Cardiac muscle cell (in vitro differentiated cells and primary cell): ENCODE measurements at regions not wholly inside any gene's neighbourhood (a gene's known extent, or its start where the extent isn't known, plus 50 kb on each side); places are given as distances from the start of the nearest gene placed in this dataset.

Experiments
- DNase-seq, 2 donors: peaks; one replicate each; pipeline versions ENCODE4 v3.0.0 to v3.0.0-alpha.2; 2010 to 2017; ENCODE audit warnings: low read depth in 1 of 2, low spot score in 1 of 2
- H3K27ac ChIP-seq: fragments of 200-600 bp; sonication (generic); 2 replicates; pipeline ENCODE4 v1.5.1; 2016
- H3K27me3 ChIP-seq: fragments of 200-600 bp; sonication (generic); 2 replicates; pipeline ENCODE4 v1.6.0; 2016; ENCODE audit warnings: control low read depth
- H3K36me3 ChIP-seq: fragments of 200-600 bp; sonication (generic); 2 replicates; pipeline ENCODE4 v1.5.1; 2016; ENCODE audit warnings: control low read depth
- H3K4me1 ChIP-seq: fragments of 200-600 bp; sonication (generic); 2 replicates; pipeline ENCODE4 v1.8.1; 2017; ENCODE audit warnings: low read depth, mild to moderate bottlenecking, mixed run types
- H3K4me3 ChIP-seq: fragments of 200-600 bp; sonication (generic); 2 replicates; pipeline ENCODE4 v1.5.1; 2016; ENCODE audit warnings: mild to moderate bottlenecking
- H3K9me3 ChIP-seq: fragments of 200-600 bp; sonication (generic); 2 replicates; pipeline ENCODE4 v1.5.1; 2017; ENCODE audit warnings: low read depth, mild to moderate bottlenecking, control low read depth
- CTCF ChIP-seq: IDR thresholded peaks from 2 replicates; pipeline ENCODE4 v1.5.1; 2012; ENCODE audit warnings: low read depth, mild to moderate bottlenecking, low read length

- no peaks in the 10 kb centered on the region for H3K9me3 ChIP-seq
- no peaks in the 10 kb centered on the region for H3K4me1 ChIP-seq
- H3K27ac ChIP-seq, result no peak overlapping the region
- no peaks in the 10 kb centered on the region for H3K27me3 ChIP-seq
- H3K36me3 ChIP-seq, result no peaks in the 10 kb centered on the region
- H3K4me3 ChIP-seq, result no peak overlapping the region
- no peak for TF ChIP-seq CTCF
- DNase-seq, result no peak
Observed at GRCh38 chr2:240252872-240253511, 112.5 kb upstream of the OTOS start.

GRCh38 chr2:240253583-240254145 is 113.2 kb upstream of the OTOS start:
- Histone ChIP-seq H3K27ac (no peak overlapping the region), H3K4me3 (no peak overlapping the region), H3K4me1 (no peaks in the 10 kb centered on the region), H3K9me3 (no peaks in the 10 kb centered on the region), H3K36me3 (no peaks in the 10 kb centered on the region), H3K27me3 (no peaks in the 10 kb centered on the region)
- DNase-seq, result no peak
- no peak for TF ChIP-seq CTCF

GRCh38 chr2:240254337-240255164 is 114.1 kb upstream of the OTOS start:
- Histone ChIP-seq H3K4me3 (no peak overlapping the region), H3K36me3 (no peaks in the 10 kb centered on the region), H3K27ac (no peak overlapping the region), H3K9me3 (no peaks in the 10 kb centered on the region), H3K27me3 (no peaks in the 10 kb centered on the region), H3K4me1 (no peaks in the 10 kb centered on the region)
- no peak for TF ChIP-seq CTCF
- DNase-seq, result no peak

GRCh38 chr2:240255165-240255491 is 114.7 kb upstream of the OTOS start:
- no peak for DNase-seq
- Histone ChIP-seq H3K27me3 (no peaks in the 10 kb centered on the region), H3K27ac (no peak overlapping the region), H3K4me1 (no peaks in the 10 kb centered on the region), H3K4me3 (no peak overlapping the region), H3K36me3 (no peaks in the 10 kb centered on the region), H3K9me3 (no peaks in the 10 kb centered on the region)
- no peak for TF ChIP-seq CTCF

DNA sequence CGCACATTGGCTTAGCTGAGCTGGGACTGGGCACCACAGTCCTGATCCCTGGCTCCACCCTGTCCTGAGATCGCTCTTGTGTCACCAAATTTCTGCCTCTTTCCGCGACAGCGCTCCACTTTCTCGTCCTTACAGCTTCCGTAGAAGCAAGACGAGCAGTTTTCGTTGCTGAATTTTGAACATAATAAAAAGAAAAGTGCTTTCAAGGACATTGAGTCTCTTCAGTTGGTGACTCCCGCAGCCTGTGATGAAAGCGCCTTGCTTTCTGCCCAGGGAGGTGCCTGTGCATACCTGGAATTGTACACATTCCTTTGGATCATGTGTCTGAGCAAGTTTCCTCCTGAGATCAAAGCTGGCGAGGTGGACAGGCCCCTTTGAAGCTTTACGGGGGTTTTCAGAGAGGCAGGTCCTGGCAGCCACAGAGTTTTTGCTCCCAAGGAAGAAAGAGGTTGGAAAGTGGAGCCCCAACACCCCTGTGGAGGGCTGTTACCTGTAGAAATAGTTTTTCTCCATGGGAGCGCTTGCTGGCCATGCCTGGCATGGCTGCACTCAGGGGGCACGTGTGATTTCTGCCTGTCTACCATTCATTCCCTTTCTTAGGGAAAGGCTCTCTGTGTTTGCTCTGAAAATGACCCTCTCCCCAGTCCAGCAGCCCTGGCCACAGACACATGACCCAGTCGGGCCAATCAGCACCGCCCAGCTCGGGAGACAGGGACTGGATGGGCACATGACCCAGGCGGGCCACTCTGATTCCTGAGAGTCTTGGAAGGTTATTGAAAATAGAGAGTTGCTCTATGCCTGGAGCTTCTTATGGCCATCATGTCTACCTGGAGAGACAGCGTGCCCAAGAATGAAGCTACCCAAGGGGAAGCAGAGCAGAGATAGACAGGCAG is 115.6 kb upstream of the OTOS start:
- Histone ChIP-seq H3K27me3 (no peaks in the 10 kb centered on the region), H3K36me3 (no peaks in the 10 kb centered on the region), H3K9me3 (no peaks in the 10 kb centered on the region), H3K27ac (no peak overlapping the region), H3K4me1 (no peaks in the 10 kb centered on the region), H3K4me3 (no peak overlapping the region)
- DNase-seq, result peak in 1 of 2 donors; percentile 14
- TF ChIP-seq CTCF, result no peak
